Right cardiac atrium (tissue), 5 donors: ENCODE measurements at regions not wholly inside any gene's neighbourhood (a gene's known extent, or its start where the extent isn't known, plus 50 kb on each side); places are given as distances from the start of the nearest gene placed in this dataset.
"Not testable (repeated sequence)": the region's sequence is repeated elsewhere in the genome, so short reads cannot be mapped to it uniquely, and the experiment has no call there.

Experiments used
- ATAC-seq, 2 donors: fragments of 200-7000 bp; cut with Tn5 transposase; one replicate each; pipeline versions ENCODE4 v1.8.0 to v1.9.1; 2020; ENCODE audit warnings: moderate library complexity in 2 of 2, mild to moderate bottlenecking in 1 of 2
- DNase-seq, 3 donors: peaks; one replicate each; pipeline ENCODE4 v3.0.0-alpha.2; 2020
- H3K27ac ChIP-seq: one replicate; pipeline ENCODE4 v1.5.1; 2013; ENCODE audit warnings: mild to moderate bottlenecking, low read length, control low read depth, moderate library complexity
- H3K27me3 ChIP-seq: one replicate; pipeline ENCODE4 v1.6.1; 2013; ENCODE audit not compliant: control insufficient read depth, insufficient read depth
- H3K4me1 ChIP-seq: one replicate; pipeline ENCODE4 v1.6.1; 2013; ENCODE audit warnings: low read length; ENCODE audit not compliant: control insufficient read depth, insufficient read depth
- H3K4me3 ChIP-seq: one replicate; pipeline ENCODE4 v1.5.1; 2013; ENCODE audit warnings: low read length, control low read depth
- H3K9me3 ChIP-seq: one replicate; pipeline ENCODE4 v1.6.1; 2013; ENCODE audit warnings: low read length; ENCODE audit not compliant: control insufficient read depth
- WGBS: extraction: QIAGEN DNeasy Blood & Tissue Kit; methylation state at CpG from one replicate; pipeline ENCODE4 v1.1.7; 2013; 5-methylcytosine and 5-hydroxymethylcytosine counted together
- intact Hi-C, 4 donors: fragments of 100-400 bp; cut with DNase I; formaldehyde crosslinking; loops; one replicate each; pipeline versions ENCODE4 v1.11.0 to v1.14.0; 2022 to 2023
- donor health status: healthy with polysubstance abuse.
- donor health status: DM: no; HTN: yes; CAD: no.
- donor health status: DM: no; HTN: no; CAD: no.
- donor health status: DM: no; HTN: yes; CAD: no; lungs with severe emphysema.
- donor health status: DM: yes; HTN: yes; CAD: no.

- 37% methylated on average over 8 of the region's 8 CpGs for WGBS
Observed at GRCh38 chr16:7805686-7806396, 473.2 kb downstream of the RBFOX1 start.

GRCh38 chr16:7804635-7805195 is 472.1 kb downstream of the RBFOX1 start:
- Histone ChIP-seq H3K9me3 (no peaks in the 10 kb centered on the region), H3K27me3 (no peaks in the 10 kb centered on the region), H3K4me1 (no peaks in the 10 kb centered on the region), H3K4me3 (no peak overlapping the region), H3K27ac (no peak overlapping the region)
- intact Hi-C loops, result no loop called here
- ATAC-seq (no peak), DNase-seq (no peak)
- 82% methylated on average over 10 of the region's 10 CpGs for WGBS

More at GRCh38 chr16:7805686-7806396, 473.2 kb downstream of the RBFOX1 start:
- Histone ChIP-seq H3K4me1 (no peaks in the 10 kb centered on the region), H3K9me3 (no peaks in the 10 kb centered on the region), H3K4me3 (no peak overlapping the region), H3K27ac (no peak overlapping the region), H3K27me3 (no peaks in the 10 kb centered on the region)
- DNase-seq (no peak), ATAC-seq (no peak)
- intact Hi-C loops, result no loop called here

GRCh38 chr16:7792346-7792745 is 459.7 kb downstream of the RBFOX1 start:
- ATAC-seq, result no peak
- intact Hi-C loops, result no loop called here
- Histone ChIP-seq H3K4me1 (no peaks in the 10 kb centered on the region), H3K4me3 (no peak overlapping the region), H3K27me3 (no peaks in the 10 kb centered on the region), H3K9me3 (no peaks in the 10 kb centered on the region), H3K27ac (no peak overlapping the region)
- WGBS, result 64% methylated on average over 4 of the region's 4 CpGs
- DNase-seq, result no peak

GRCh38 chr16:7791028-7791590 is 458.5 kb downstream of the RBFOX1 start:
- WGBS, result 51% methylated on average over 10 of the region's 10 CpGs
- DNase-seq (no peak), ATAC-seq (no peak)
- Histone ChIP-seq H3K4me3 (no peak overlapping the region), H3K27me3 (no peaks in the 10 kb centered on the region), H3K4me1 (no peaks in the 10 kb centered on the region), H3K9me3 (no peaks in the 10 kb centered on the region), H3K27ac (no peak overlapping the region)
- intact Hi-C loops, result no loop called here

GRCh38 chr16:7775072-7775488 is 442.4 kb downstream of the RBFOX1 start:
- intact Hi-C loops, result no loop called here
- H3K9me3 ChIP-seq, result no peaks in the 10 kb centered on the region
- DNase-seq (no peak), ATAC-seq (no peak)
- no peak overlapping the region for H3K27ac ChIP-seq
- 61% methylated on average over 1 of the region's 1 CpG for WGBS
- no peak overlapping the region for H3K4me3 ChIP-seq
- H3K27me3 ChIP-seq, result no peaks in the 10 kb centered on the region
- H3K4me1 ChIP-seq, result no peaks in the 10 kb centered on the region

GRCh38 chr16:7772722-7773121 is 440.1 kb downstream of the RBFOX1 start:
- ATAC-seq, result no peak
- no peaks in the 10 kb centered on the region for H3K27me3 ChIP-seq
- H3K4me3 ChIP-seq, result no peak overlapping the region
- no peaks in the 10 kb centered on the region for H3K4me1 ChIP-seq
- DNase-seq, result no peak
- intact Hi-C loops, result no loop called here
- 87% methylated on average over 8 of the region's 8 CpGs for WGBS
- H3K27ac ChIP-seq, result no peak overlapping the region
- no peaks in the 10 kb centered on the region for H3K9me3 ChIP-seq

- H3K27ac ChIP-seq, H3K4me1 ChIP-seq, DNase-seq, H3K9me3 ChIP-seq, ATAC-seq, intact Hi-C loops, H3K4me3 ChIP-seq, H3K27me3 ChIP-seq: not testable (repeated sequence)
- 88% methylated on average over 6 of the region's 6 CpGs for WGBS
Observed at GRCh38 chr16:7769091-7769490, 436.4 kb downstream of the RBFOX1 start.

- Histone ChIP-seq H3K27me3 (no peaks in the 10 kb centered on the region), H3K4me3 (no peak overlapping the region), H3K4me1 (no peaks in the 10 kb centered on the region), H3K27ac (no peak overlapping the region), H3K9me3 (no peaks in the 10 kb centered on the region)
- ATAC-seq (no peak), DNase-seq (no peak)
- 39% methylated on average over 3 of the region's 3 CpGs for WGBS
- intact Hi-C loops, result no loop called here
Observed at GRCh38 chr16:7765079-7765550, 432.5 kb downstream of the RBFOX1 start.

- H3K27ac ChIP-seq, result no peak overlapping the region
- no peaks in the 10 kb centered on the region for H3K27me3 ChIP-seq
- DNase-seq, result no peak
- no peaks in the 10 kb centered on the region for H3K9me3 ChIP-seq
- ATAC-seq, result no peak
- 52% methylated on average over 8 of the region's 8 CpGs for WGBS
- no peaks in the 10 kb centered on the region for H3K4me1 ChIP-seq
- H3K4me3 ChIP-seq, result no peak overlapping the region
- intact Hi-C loops, result no loop called here
Observed at GRCh38 chr16:7763111-7763510, 430.5 kb downstream of the RBFOX1 start.
